A673 (cell line): ENCODE measurements at regions not wholly inside any gene's neighbourhood (a gene's known extent, or its start where the extent isn't known, plus 50 kb on each side); places are given as distances from the start of the nearest gene placed in this dataset.

ENCODE experiments used
- BruUV-seq: library from RNA; stranded (reverse); fragments of 400-500 nt; replicated peaks from 2 replicates; lab custom pipeline; 2021; lab: Mats Ljungman, UMichigan
- CTCF ChIA-PET: fragments of 300-600 bp; sonication (Branson Sonifier 250); formaldehyde crosslinking; loops from one replicate; lab custom pipeline; 2022; ENCODE audit warnings: antibody characterized with exemption; lab: Charles Lee
- POLR2A ChIA-PET: fragments of 300-600 bp; sonication (Branson Sonifier 250); formaldehyde crosslinking; loops from one replicate; lab custom pipeline; 2022; ENCODE audit warnings: antibody characterized with exemption; ENCODE audit not compliant: low non-redundant PET; lab: Charles Lee
- DNase-seq: peaks from one replicate; pipeline ENCODE4 v3.0.0-alpha.2; 2015; ENCODE audit warnings: low spot score
- H3K27ac ChIP-seq: fragments of 200-600 bp; sonication (generic); 2 replicates; pipeline ENCODE4 v1.5.1; 2016; ENCODE audit warnings: mixed run types, low read depth, mild to moderate bottlenecking, mixed read lengths, antibody characterized with exemption, low read length; ENCODE audit not compliant: poor library complexity, severe bottlenecking
- H3K27me3 ChIP-seq: fragments of 200-600 bp; sonication (generic); replicated peaks from 2 replicates; pipeline ENCODE4 v1.6.1; 2017; ENCODE audit warnings: mixed run types, low read depth, mild to moderate bottlenecking, mixed read lengths, antibody characterized with exemption, low read length; ENCODE audit not compliant: insufficient read depth, poor library complexity
- H3K36me3 ChIP-seq: fragments of 200-600 bp; sonication (generic); 2 replicates; pipeline ENCODE4 v1.6.1; 2016; ENCODE audit warnings: mixed run types, mild to moderate bottlenecking, mixed read lengths, antibody characterized with exemption, low read length; ENCODE audit not compliant: insufficient read depth, poor library complexity, severe bottlenecking
- H3K4me1 ChIP-seq: fragments of 200-600 bp; sonication (generic); 2 replicates; pipeline ENCODE4 v1.6.1; 2017; ENCODE audit warnings: mixed run types, mild to moderate bottlenecking, mixed read lengths, antibody characterized with exemption, low read length; ENCODE audit not compliant: insufficient read depth, poor library complexity, severe bottlenecking
- H3K4me3 ChIP-seq: fragments of 200-600 bp; sonication (generic); 2 replicates; pipeline ENCODE4 v1.5.1; 2016; ENCODE audit warnings: low read depth, mixed run types, mild to moderate bottlenecking, mixed read lengths, low read length; ENCODE audit not compliant: poor library complexity, severe bottlenecking
- H3K9me3 ChIP-seq: fragments of 200-600 bp; sonication (generic); 2 replicates; pipeline ENCODE4 v1.6.1; 2016; ENCODE audit warnings: mixed run types, low read depth, mild to moderate bottlenecking, mixed read lengths, antibody characterized with exemption, low read length; ENCODE audit not compliant: poor library complexity, severe bottlenecking
- EZH2 ChIP-seq: fragments of 200-600 bp; sonication (generic); IDR thresholded peaks from 2 replicates; pipeline ENCODE4 v1.6.1; 2017; ENCODE audit warnings: borderline replicate concordance, low read depth, mild to moderate bottlenecking, mixed read lengths, antibody characterized with exemption, low read length; ENCODE audit not compliant: poor library complexity, severe bottlenecking
- intact Hi-C: fragments of 100-400 bp; cut with micrococcal nuclease; formaldehyde crosslinking; loops from one replicate; pipeline ENCODE4 v1.10.0; 2022; ENCODE audit not compliant: unreplicated experiment
- TF ChIP-seq, protein P1 (sequence below): fragments of 300-800, 200-600 bp; sonication (generic); conservative IDR thresholded peaks from 2 replicates; pipeline ENCODE4 v1.5.1; 2017; ENCODE audit warnings: low read depth, mild to moderate bottlenecking, antibody characterized with exemption, low read length, moderate library complexity, mixed read lengths

- Histone ChIP-seq H3K9me3 (peaks cover 10% of the 10 kb centered on the region), H3K36me3 (no peaks in the 10 kb centered on the region), H3K27ac (peak overlapping the region; percentile 1), H3K4me3 (no peak overlapping the region), H3K27me3 (no peaks in the 10 kb centered on the region), H3K4me1 (peaks cover 3% of the 10 kb centered on the region)
- POLR2A ChIA-PET = no interaction called here
- DNase-seq = no peak
- BruUV-seq = no TSS peak
- CTCF ChIA-PET = no interaction called here
- intact Hi-C loops = no loop called here
- TF ChIP-seq EZH2 = no peak
- TF ChIP-seq, protein P1, sequence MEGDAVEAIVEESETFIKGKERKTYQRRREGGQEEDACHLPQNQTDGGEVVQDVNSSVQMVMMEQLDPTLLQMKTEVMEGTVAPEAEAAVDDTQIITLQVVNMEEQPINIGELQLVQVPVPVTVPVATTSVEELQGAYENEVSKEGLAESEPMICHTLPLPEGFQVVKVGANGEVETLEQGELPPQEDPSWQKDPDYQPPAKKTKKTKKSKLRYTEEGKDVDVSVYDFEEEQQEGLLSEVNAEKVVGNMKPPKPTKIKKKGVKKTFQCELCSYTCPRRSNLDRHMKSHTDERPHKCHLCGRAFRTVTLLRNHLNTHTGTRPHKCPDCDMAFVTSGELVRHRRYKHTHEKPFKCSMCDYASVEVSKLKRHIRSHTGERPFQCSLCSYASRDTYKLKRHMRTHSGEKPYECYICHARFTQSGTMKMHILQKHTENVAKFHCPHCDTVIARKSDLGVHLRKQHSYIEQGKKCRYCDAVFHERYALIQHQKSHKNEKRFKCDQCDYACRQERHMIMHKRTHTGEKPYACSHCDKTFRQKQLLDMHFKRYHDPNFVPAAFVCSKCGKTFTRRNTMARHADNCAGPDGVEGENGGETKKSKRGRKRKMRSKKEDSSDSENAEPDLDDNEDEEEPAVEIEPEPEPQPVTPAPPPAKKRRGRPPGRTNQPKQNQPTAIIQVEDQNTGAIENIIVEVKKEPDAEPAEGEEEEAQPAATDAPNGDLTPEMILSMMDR = no peak
Measured at GRCh38 chr3:106957029-106957428, 420.2 kb upstream of the CCDC54 start.

- intact Hi-C loops = no loop called here
- no peak for TF ChIP-seq EZH2
- TF ChIP-seq, protein P1 = no peak
- Histone ChIP-seq H3K27ac (no peak overlapping the region), H3K27me3 (no peaks in the 10 kb centered on the region), H3K36me3 (no peaks in the 10 kb centered on the region), H3K4me3 (no peak overlapping the region), H3K4me1 (peaks cover 25% of the 10 kb centered on the region), H3K9me3 (no peaks in the 10 kb centered on the region)
- POLR2A ChIA-PET = no interaction called here
- CTCF ChIA-PET = no interaction called here
- DNase-seq = no peak
- BruUV-seq = no TSS peak
Measured at GRCh38 chr3:106962993-106963392, 414.2 kb upstream of the CCDC54 start.

DNA sequence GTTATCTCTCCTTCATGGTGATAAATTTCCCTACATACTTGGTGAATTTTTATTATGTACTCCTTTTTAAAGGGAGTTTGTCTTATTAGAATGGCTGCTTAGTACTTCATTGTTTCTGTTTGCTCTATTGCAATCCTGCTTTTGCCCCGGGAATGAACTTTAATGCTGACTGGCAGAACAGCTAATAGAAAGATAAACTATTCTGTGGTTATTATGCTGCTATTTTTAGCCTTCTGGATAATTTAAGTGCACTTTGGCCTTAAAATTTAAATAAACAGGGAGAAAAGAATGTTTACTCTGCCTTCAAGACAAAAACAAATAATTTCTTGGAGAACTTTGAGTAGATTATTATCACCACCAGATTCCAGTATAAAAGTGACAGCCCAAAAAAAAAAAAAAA is 413.8 kb upstream of the CCDC54 start:
- no TSS peak for BruUV-seq
- no peak for TF ChIP-seq EZH2
- TF ChIP-seq, protein P1 = no peak
- ChIA-PET POLR2A (no interaction called here), CTCF (no interaction called here)
- Histone ChIP-seq H3K36me3 (no peaks in the 10 kb centered on the region), H3K9me3 (no peaks in the 10 kb centered on the region), H3K4me3 (no peak overlapping the region), H3K4me1 (peaks cover 25% of the 10 kb centered on the region), H3K27ac (no peak overlapping the region), H3K27me3 (no peaks in the 10 kb centered on the region)
- intact Hi-C loops = no loop called here
- no peak for DNase-seq
